B cell (primary cell): ENCODE measurements at regions not wholly inside any gene's neighbourhood (a gene's known extent, or its start where the extent isn't known, plus 50 kb on each side); places are given as distances from the start of the nearest gene placed in this dataset.

Source experiments
- ATAC-seq: fragments of 200-7000 bp; cut with Tn5 transposase; one replicate; pipeline ENCODE4 v1.10.0; 2021; ENCODE audit warnings: low read depth, mild to moderate bottlenecking, moderate number of reproducible peaks, moderate library complexity
- CTCF ChIA-PET: fragments of 350-600 bp; sonication (Branson Sonifier 250); formaldehyde crosslinking; loops from one replicate; lab custom pipeline; 2021; ENCODE audit warnings: antibody characterized with exemption, inconsistent platforms; lab: Charles Lee
- POLR2A ChIA-PET: fragments of 350-600 bp; sonication (Branson Sonifier 250); formaldehyde crosslinking; loops from one replicate; lab custom pipeline; 2021; ENCODE audit warnings: antibody characterized with exemption; lab: Charles Lee
- DNase-seq: peaks from one replicate; pipeline ENCODE4 v3.0.0; 2013
- H2AFZ ChIP-seq: 2 replicates; pipeline ENCODE4 v1.6.1; 2012; ENCODE audit warnings: mild to moderate bottlenecking, low read depth, low read length; ENCODE audit not compliant: insufficient read depth, poor library complexity, severe bottlenecking
- H3K27ac ChIP-seq, 2 donors: 1 replicate in 1 of 2; 2 replicates in 1 of 2; pipeline ENCODE4 v1.5.1; 2012 to 2013; ENCODE audit warnings: low read length in 2 of 2, mild to moderate bottlenecking in 2 of 2, moderate library complexity in 1 of 2
- H3K27me3 ChIP-seq, 4 experiments: fragments of 200-600 bp in 1 of 4; sonication (generic) in 1 of 4; replicated peaks in 1 of 4; 1 replicate in 2 of 4; 2 replicates in 2 of 4; pipeline versions ENCODE4 v1.6.1 to v1.7.0; 2013 to 2016; ENCODE audit warnings: low read length in 3 of 4, mild to moderate bottlenecking in 2 of 4, mixed read lengths in 1 of 4, moderate library complexity in 1 of 4; ENCODE audit not compliant: insufficient read depth in 4 of 4, control insufficient read depth in 3 of 4; ENCODE audit errors: control extremely low read depth in 1 of 4
- H3K36me3 ChIP-seq, 2 experiments: replicated peaks in 1 of 2; 1 replicate in 1 of 2; 2 replicates in 1 of 2; pipeline versions ENCODE4 v1.6.1 to v1.7.1; 2013; ENCODE audit warnings: low read length in 1 of 2; ENCODE audit not compliant: insufficient read depth in 2 of 2, control insufficient read depth in 1 of 2; ENCODE audit errors: control extremely low read depth in 1 of 2, extremely low read depth in 1 of 2
- H3K4me1 ChIP-seq, 2 donors: fragments of 200-600 bp in 1 of 2; sonication (generic) in 1 of 2; 1 replicate in 1 of 2; 2 replicates in 1 of 2; pipeline versions ENCODE4 v1.5.1 to v1.6.1; 2013 to 2017; ENCODE audit warnings: low read length in 2 of 2; ENCODE audit not compliant: control insufficient read depth in 2 of 2, insufficient read depth in 2 of 2
- H3K4me2 ChIP-seq: replicated peaks from 2 replicates; pipeline ENCODE3; 2012; ENCODE audit warnings: mild to moderate bottlenecking, low read depth, low read length; ENCODE audit not compliant: poor library complexity, severe bottlenecking
- H3K4me3 ChIP-seq, 5 experiments: fragments of 200-600 bp in 1 of 5; sonication (generic) in 1 of 5; 1 replicate in 3 of 5; 2 replicates in 2 of 5; pipeline versions ENCODE4 v1.5.1 to v1.7.0; 2011 to 2016; ENCODE audit warnings: low read length in 4 of 5, mild to moderate bottlenecking in 4 of 5, low read depth in 2 of 5, control low read depth in 1 of 5, moderate library complexity in 1 of 5; ENCODE audit not compliant: insufficient read depth in 1 of 5; ENCODE audit errors: control extremely low read depth in 1 of 5, extremely low read depth in 1 of 5
- H3K79me2 ChIP-seq: fragments of 200-600 bp; sonication (generic); one replicate; pipeline ENCODE4 v1.6.0; 2016; ENCODE audit warnings: low read length; ENCODE audit not compliant: control insufficient read depth, insufficient read depth
- H3K9ac ChIP-seq: fragments of 200-600 bp; sonication (generic); 2 replicates; pipeline ENCODE4 v1.6.1; 2017; ENCODE audit warnings: mild to moderate bottlenecking, low read length, moderate library complexity
- H3K9me3 ChIP-seq, 3 donors: one replicate each; pipeline versions ENCODE4 v1.6.1 to v1.7.1; 2013; ENCODE audit warnings: low read length in 2 of 3; ENCODE audit not compliant: control insufficient read depth in 2 of 3, insufficient read depth in 1 of 3; ENCODE audit errors: control extremely low read depth in 1 of 3
- H4K20me1 ChIP-seq: 2 replicates; pipeline ENCODE4 v1.6.0; 2012; ENCODE audit warnings: mild to moderate bottlenecking, low read length; ENCODE audit not compliant: insufficient read depth, control insufficient read depth, poor library complexity, severe bottlenecking
- H3K27ac Mint-ChIP-seq: one replicate; pipeline ENCODE4 v1.8.0; 2021; ENCODE audit warnings: mixed read lengths
- H3K27me3 Mint-ChIP-seq: one replicate; pipeline ENCODE4 v1.8.0; 2021; ENCODE audit warnings: mixed read lengths
- H3K4me1 Mint-ChIP-seq: one replicate; pipeline ENCODE4 v1.8.0; 2021; ENCODE audit warnings: mixed read lengths
- H3K4me3 Mint-ChIP-seq: one replicate; pipeline ENCODE4 v1.8.0; 2021; ENCODE audit warnings: mixed read lengths
- H3K9me3 Mint-ChIP-seq: one replicate; pipeline ENCODE4 v1.8.0; 2022; ENCODE audit warnings: mixed read lengths; ENCODE audit not compliant: insufficient read depth
- EZH2 ChIP-seq: IDR thresholded peaks from 2 replicates; pipeline ENCODE4 v1.6.1; 2012; ENCODE audit warnings: borderline replicate concordance, low read depth, mild to moderate bottlenecking, moderate library complexity, low read length; ENCODE audit not compliant: insufficient read depth, poor library complexity, severe bottlenecking
- WGBS: methylation state at CpG from one replicate; pipeline ENCODE4 v1.1.5; 2013; ENCODE audit warnings: missing lambda C conversion rate; ENCODE audit not compliant: insufficient coverage; 5-methylcytosine and 5-hydroxymethylcytosine counted together
- intact Hi-C: fragments of 100-400 bp; cut with micrococcal nuclease; formaldehyde crosslinking; loops from one replicate; pipeline ENCODE4 v1.10.0; 2022
- TF ChIP-seq, protein P1 (sequence below): fragments of 200-600 bp; IDR thresholded peaks from one replicate; pipeline ENCODE4 v1.8.0; 2022; ENCODE audit warnings: antibody characterized with exemption, mild to moderate bottlenecking

DNA sequence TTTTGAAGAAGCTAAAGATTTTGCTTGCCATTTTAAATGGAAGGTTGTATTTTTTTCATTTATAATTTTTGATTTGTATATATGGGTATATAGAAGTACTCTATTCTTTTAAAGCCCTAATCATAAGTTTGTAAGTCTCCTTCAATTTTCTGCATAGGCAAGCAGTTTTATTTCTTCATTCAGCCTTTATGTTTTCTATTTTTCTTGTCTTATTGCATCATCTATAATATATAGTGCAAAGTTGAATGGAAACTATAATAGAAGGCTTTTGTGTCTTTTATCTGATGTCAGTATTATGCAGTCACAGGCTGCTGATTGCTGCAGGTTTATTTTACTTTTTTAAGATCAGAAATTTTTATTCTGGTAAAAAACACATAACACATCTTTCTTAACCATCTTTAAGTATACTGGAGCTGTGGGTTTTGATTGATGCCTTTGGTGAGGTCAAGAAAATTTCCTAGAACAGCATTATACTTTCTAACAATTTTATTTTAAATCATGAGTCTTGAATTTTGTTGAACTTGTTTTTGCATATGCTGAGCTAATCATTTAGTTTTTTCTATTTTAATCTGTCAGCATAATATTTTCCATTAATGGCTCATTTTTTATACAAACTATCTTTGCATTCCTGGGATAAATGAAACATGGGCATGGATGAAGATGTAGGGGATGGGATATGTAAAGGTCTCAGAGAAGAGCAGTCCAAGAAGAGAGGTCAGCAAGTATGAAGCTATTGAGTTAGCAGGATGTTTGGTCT is 366.7 kb upstream of the MAP3K7 start:
- H3K4me1 ChIP-seq: no peaks in the 10 kb centered on the region
- H2AFZ ChIP-seq: no peak overlapping the region
- H3K9me3 ChIP-seq: no peaks in the 10 kb centered on the region
- H3K27ac ChIP-seq: no peak overlapping the region
- no peak overlapping the region for H3K4me2 ChIP-seq
- H3K27me3 ChIP-seq: peaks cover 0 to 4% (median 0%) of the 10 kb centered on the region in 4 experiments
- ATAC-seq (no peak), DNase-seq (no peak)
- no peak for TF ChIP-seq EZH2
- no peaks in the 10 kb centered on the region for H3K9me3 Mint-ChIP-seq
- no peak overlapping the region for H3K4me3 ChIP-seq
- no peaks in the 10 kb centered on the region for H3K36me3 ChIP-seq
- no peak overlapping the region for H3K9ac ChIP-seq
- H3K27ac Mint-ChIP-seq: no peak overlapping the region
- ChIA-PET POLR2A (no interaction called here), CTCF (interaction anchor here (1.1 kb wide), 1 partner anchor 12 kb away, joined by 4 read pairs; no protein-coding TSS in a partner anchor)
- H3K27me3 Mint-ChIP-seq: no peaks in the 10 kb centered on the region
- no peak overlapping the region for H3K4me3 Mint-ChIP-seq
- H3K4me1 Mint-ChIP-seq: no peaks in the 10 kb centered on the region
- H4K20me1 ChIP-seq: no peaks in the 10 kb centered on the region
- intact Hi-C loops: no loop called here
- H3K79me2 ChIP-seq: no peaks in the 10 kb centered on the region

DNA sequence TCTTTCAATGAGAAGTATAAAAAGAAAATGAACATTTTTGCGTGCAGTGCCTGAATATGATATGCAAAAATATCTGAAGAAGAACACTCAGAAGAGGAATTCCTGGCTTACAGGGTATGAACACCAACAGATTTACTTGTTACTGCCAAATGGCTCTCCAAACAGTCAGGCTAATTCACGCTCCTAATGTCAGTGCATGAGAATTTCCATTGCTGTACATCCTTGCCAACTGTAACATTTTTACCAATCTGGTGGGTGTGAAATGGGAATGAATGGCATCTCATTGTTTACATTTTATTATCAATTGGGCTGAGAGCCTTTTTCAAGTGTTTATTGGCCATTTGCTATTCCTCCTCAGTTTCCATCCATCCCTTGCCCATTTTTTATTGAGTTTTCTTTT is 365.3 kb upstream of the MAP3K7 start:
- H3K27me3 Mint-ChIP-seq: no peaks in the 10 kb centered on the region
- H4K20me1 ChIP-seq: no peaks in the 10 kb centered on the region
- CTCF ChIA-PET: no interaction called here

More for the DNA sequence above, 365.3 kb upstream of the MAP3K7 start:
- intact Hi-C loops: no loop called here
- TF ChIP-seq, protein P1, sequence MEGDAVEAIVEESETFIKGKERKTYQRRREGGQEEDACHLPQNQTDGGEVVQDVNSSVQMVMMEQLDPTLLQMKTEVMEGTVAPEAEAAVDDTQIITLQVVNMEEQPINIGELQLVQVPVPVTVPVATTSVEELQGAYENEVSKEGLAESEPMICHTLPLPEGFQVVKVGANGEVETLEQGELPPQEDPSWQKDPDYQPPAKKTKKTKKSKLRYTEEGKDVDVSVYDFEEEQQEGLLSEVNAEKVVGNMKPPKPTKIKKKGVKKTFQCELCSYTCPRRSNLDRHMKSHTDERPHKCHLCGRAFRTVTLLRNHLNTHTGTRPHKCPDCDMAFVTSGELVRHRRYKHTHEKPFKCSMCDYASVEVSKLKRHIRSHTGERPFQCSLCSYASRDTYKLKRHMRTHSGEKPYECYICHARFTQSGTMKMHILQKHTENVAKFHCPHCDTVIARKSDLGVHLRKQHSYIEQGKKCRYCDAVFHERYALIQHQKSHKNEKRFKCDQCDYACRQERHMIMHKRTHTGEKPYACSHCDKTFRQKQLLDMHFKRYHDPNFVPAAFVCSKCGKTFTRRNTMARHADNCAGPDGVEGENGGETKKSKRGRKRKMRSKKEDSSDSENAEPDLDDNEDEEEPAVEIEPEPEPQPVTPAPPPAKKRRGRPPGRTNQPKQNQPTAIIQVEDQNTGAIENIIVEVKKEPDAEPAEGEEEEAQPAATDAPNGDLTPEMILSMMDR: no peak
- no peak for TF ChIP-seq EZH2
- H3K4me2 ChIP-seq: no peak overlapping the region
- no peak overlapping the region for H3K4me3 ChIP-seq
- no peaks in the 10 kb centered on the region for H3K9me3 Mint-ChIP-seq
- POLR2A ChIA-PET: no interaction called here
- no peaks in the 10 kb centered on the region for H3K4me1 ChIP-seq
- H3K27ac Mint-ChIP-seq: no peak overlapping the region
- ATAC-seq (no peak), DNase-seq (no peak)
- H3K9ac ChIP-seq: no peak overlapping the region
- no peak overlapping the region for H3K27ac ChIP-seq
- no peaks in the 10 kb centered on the region for H3K9me3 ChIP-seq
- H3K4me1 Mint-ChIP-seq: no peaks in the 10 kb centered on the region
- H3K36me3 ChIP-seq: no peaks in the 10 kb centered on the region
- H2AFZ ChIP-seq: no peak overlapping the region
- H3K79me2 ChIP-seq: no peaks in the 10 kb centered on the region
- H3K4me3 Mint-ChIP-seq: no peak overlapping the region
- WGBS: 100% methylated on average over 1 of the region's 2 CpGs
- H3K27me3 ChIP-seq: peaks cover 0 to 4% (median 0%) of the 10 kb centered on the region in 4 experiments
